ENCODE measurements at regions not wholly inside any gene's neighbourhood (a gene's known extent, or its start where the extent isn't known, plus 50 kb on each side); places are given as distances from the start of the nearest gene placed in this dataset.

DNA sequence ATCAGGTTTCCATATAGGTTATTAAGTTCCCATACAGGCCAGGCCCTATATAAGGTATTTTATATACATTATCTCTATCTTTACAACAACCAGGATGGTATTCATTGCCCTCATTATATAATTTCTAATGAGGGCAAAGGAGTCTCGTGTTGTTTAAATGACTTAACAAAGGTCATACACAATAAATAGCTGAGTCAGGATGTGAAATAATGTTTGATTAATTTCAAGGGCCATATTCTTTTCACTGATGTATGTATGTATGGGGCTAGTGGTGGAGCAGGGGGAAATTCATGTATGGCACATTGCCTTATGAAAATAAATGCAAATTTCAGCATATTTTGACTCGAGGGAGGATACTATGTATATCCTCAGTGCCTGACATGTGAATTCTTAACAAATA is 200.7 kb downstream of the FAXC start:
- DNase-seq, result no peak
- TF ChIP-seq, protein P1, sequence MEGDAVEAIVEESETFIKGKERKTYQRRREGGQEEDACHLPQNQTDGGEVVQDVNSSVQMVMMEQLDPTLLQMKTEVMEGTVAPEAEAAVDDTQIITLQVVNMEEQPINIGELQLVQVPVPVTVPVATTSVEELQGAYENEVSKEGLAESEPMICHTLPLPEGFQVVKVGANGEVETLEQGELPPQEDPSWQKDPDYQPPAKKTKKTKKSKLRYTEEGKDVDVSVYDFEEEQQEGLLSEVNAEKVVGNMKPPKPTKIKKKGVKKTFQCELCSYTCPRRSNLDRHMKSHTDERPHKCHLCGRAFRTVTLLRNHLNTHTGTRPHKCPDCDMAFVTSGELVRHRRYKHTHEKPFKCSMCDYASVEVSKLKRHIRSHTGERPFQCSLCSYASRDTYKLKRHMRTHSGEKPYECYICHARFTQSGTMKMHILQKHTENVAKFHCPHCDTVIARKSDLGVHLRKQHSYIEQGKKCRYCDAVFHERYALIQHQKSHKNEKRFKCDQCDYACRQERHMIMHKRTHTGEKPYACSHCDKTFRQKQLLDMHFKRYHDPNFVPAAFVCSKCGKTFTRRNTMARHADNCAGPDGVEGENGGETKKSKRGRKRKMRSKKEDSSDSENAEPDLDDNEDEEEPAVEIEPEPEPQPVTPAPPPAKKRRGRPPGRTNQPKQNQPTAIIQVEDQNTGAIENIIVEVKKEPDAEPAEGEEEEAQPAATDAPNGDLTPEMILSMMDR (IDR thresholded peaks at IDR 0.05), result no peak
- H3K4me1 Mint-ChIP-seq (ENCODE audit: low read depth), result no peaks in the 10 kb centered on the region
- peaks cover 2% of the 10 kb centered on the region for H3K27me3 Mint-ChIP-seq (ENCODE audit: insufficient read depth)
- no peak overlapping the region for H3K27ac Mint-ChIP-seq
- H3K9me3 Mint-ChIP-seq, result no peaks in the 10 kb centered on the region
- H3K4me3 Mint-ChIP-seq, result no peak overlapping the region
- no peaks in the 10 kb centered on the region for H3K36me3 Mint-ChIP-seq (ENCODE audit: low read depth)

DNA sequence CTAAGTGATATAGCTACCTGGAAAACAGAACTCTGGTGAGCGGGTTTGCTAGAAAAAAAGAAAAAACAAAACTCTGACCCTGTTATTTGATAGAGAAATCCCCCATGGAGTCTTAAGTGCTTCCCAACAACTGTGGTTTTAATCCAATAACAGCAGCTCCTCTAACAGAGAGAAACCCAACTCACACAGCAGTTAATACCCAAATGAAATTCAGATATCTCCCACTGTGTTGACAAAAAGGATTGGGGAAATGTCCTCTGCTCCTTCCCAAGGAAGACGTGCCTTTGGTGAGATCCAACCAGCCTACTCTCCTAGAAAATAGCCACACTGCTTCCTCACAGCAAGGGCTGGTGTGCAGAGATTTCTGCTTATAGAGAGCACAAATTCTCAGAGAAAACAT is 200.4 kb upstream of the FBXL4 start:
- no peaks in the 10 kb centered on the region for H3K9me3 Mint-ChIP-seq
- no peaks in the 10 kb centered on the region; the same call in none of the 2 replicates for H3K27me3 Mint-ChIP-seq (ENCODE audit: insufficient read depth)
- DNase-seq, result no peak
- no peak overlapping the region for H3K27ac Mint-ChIP-seq
- TF ChIP-seq, protein P1 (IDR thresholded peaks at IDR 0.05), result no peak
- no peak overlapping the region for H3K4me3 Mint-ChIP-seq
- no peaks in the 10 kb centered on the region for H3K4me1 Mint-ChIP-seq (ENCODE audit: low read depth)
- no peaks in the 10 kb centered on the region for H3K36me3 Mint-ChIP-seq (ENCODE audit: low read depth)

DNA sequence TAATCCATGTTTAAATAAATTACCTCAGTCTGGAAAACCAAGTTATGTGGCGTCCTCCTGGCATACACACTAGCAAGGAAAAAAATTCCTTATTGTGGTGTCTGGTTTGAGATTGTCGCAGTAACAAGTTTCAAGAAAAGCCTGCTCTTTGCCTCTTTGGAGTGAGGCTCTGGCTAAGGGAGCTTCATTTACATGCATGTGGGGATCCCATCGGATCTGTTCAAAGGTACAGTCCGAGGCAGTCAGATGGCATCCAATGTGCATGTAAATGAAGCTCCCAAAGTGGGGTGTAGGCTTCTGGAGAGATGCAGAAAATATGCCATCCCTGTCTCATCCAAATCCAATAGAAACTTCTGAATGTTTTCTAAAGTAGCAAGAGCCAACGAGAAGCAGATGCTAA is 199.5 kb upstream of the FBXL4 start:
- Mint-ChIP-seq H3K9me3 (no peaks in the 10 kb centered on the region), H3K4me3 (no peak overlapping the region), H3K4me1 (ENCODE audit: low read depth) (no peaks in the 10 kb centered on the region), H3K27me3 (ENCODE audit: insufficient read depth) (no peaks in the 10 kb centered on the region; the same call in none of the 2 replicates), H3K27ac (no peak overlapping the region), H3K36me3 (ENCODE audit: low read depth) (no peaks in the 10 kb centered on the region)
- TF ChIP-seq, protein P1 (IDR thresholded peaks at IDR 0.05), result no peak
- no peak for DNase-seq

DNA sequence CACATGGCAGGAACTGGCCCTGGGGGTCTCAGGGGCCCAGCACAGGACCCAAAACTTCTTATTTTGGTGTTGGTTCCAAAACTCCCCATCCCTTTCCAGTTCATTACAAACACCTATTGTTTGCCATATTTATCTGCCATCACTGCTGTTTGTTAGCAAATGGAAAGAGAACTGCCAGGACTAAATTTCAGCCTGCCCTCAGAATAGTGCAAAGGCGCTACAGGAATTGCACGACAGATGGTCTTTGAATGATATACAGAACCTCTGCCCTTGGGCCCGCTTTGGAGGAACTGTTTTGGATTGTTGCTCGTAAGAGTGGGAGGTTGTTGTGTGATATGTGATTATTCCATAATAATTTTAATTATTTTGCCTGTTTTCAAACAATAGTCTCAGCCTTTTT is 199.0 kb upstream of the FBXL4 start:
- H3K4me3 Mint-ChIP-seq, result no peak overlapping the region
- no peaks in the 10 kb centered on the region; the same call in none of the 2 replicates for H3K27me3 Mint-ChIP-seq (ENCODE audit: insufficient read depth)
- no peak for DNase-seq
- H3K9me3 Mint-ChIP-seq, result no peaks in the 10 kb centered on the region
- no peaks in the 10 kb centered on the region for H3K36me3 Mint-ChIP-seq (ENCODE audit: low read depth)
- no peak overlapping the region for H3K27ac Mint-ChIP-seq
- TF ChIP-seq, protein P1 (IDR thresholded peaks at IDR 0.05), result no peak
- no peaks in the 10 kb centered on the region for H3K4me1 Mint-ChIP-seq (ENCODE audit: low read depth)

DNA sequence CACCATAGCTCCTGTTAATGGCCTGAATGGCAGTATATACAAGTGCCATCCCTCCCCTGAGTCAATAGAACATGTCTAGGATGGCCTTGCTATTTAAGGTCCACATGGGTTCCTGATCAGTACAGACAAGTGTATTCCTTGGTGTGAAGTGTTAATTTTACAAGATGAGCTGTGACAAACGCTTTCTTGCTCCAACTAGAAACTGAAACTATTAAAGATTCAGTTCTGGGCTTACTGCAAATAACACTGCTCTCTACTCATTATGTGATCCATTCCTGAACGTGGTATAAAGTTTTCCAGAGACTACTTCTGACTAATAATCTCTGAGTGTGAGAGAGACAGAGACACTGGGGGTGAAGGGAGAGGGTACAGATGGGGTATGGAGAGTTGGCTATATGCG is 198.0 kb upstream of the FBXL4 start:
- H3K4me1 Mint-ChIP-seq (ENCODE audit: low read depth), result no peaks in the 10 kb centered on the region
- H3K27ac Mint-ChIP-seq, result no peak overlapping the region
- no peak for DNase-seq
- no peaks in the 10 kb centered on the region for H3K9me3 Mint-ChIP-seq
- H3K27me3 Mint-ChIP-seq (ENCODE audit: insufficient read depth), result peaks cover 1% of the 10 kb centered on the region
- TF ChIP-seq, protein P1 (IDR thresholded peaks at IDR 0.05), result no peak
- H3K36me3 Mint-ChIP-seq (ENCODE audit: low read depth), result no peaks in the 10 kb centered on the region
- H3K4me3 Mint-ChIP-seq, result no peak overlapping the region
